Loucy (cell line): ENCODE measurements at regions not wholly inside any gene's neighbourhood (a gene's known extent, or its start where the extent isn't known, plus 50 kb on each side); places are given as distances from the start of the nearest gene placed in this dataset.

Source experiments
- CTCF ChIP-seq: fragments of 200-600 bp; sonication (generic); conservative IDR thresholded peaks from 2 replicates; pipeline ENCODE4 v1.5.1; 2014; ENCODE audit warnings: mild to moderate bottlenecking, antibody characterized with exemption, low read length
- EZH2phosphoT487 ChIP-seq: fragments of 200-600 bp; IDR thresholded peaks from 2 replicates; pipeline ENCODE4 v1.6.1; 2018; ENCODE audit warnings: antibody characterized with exemption, mild to moderate bottlenecking, moderate library complexity, borderline replicate concordance

GRCh38 chr7:43042302-43042701, 70.1 kb upstream of the HECW1 start:
- no peak for TF ChIP-seq CTCF
- TF ChIP-seq EZH2phosphoT487 = no peak
